GM19351 (cell line): ENCODE measurements at regions not wholly inside any gene's neighbourhood (a gene's known extent, or its start where the extent isn't known, plus 50 kb on each side); places are given as distances from the start of the nearest gene placed in this dataset.
"Not testable (repeated sequence)": the region's sequence is repeated elsewhere in the genome, so short reads cannot be mapped to it uniquely, and the experiment has no call there.

Experiments used
- ATAC-seq: cut with Tn5 transposase; IDR thresholded peaks from one replicate; pipeline ENCODE4 v1.9.1; 2021; ENCODE audit warnings: mild to moderate bottlenecking, moderate library complexity; ENCODE audit not compliant: unreplicated experiment

- ATAC-seq = no peak
These were observed 163.2 kb downstream of the DKK1 start for GRCh38 chr10:52477305-52477704.

- ATAC-seq = no peak
These were observed 165.5 kb downstream of the DKK1 start for GRCh38 chr10:52479567-52479966.

GRCh38 chr10:52481986-52482555 lies 168.0 kb downstream of the DKK1 start:
- ATAC-seq = no peak

- peak; percentile 94 for ATAC-seq
These were observed 169.5 kb downstream of the DKK1 start for GRCh38 chr10:52483587-52483986.

GRCh38 chr10:52484206-52485065 lies 170.4 kb downstream of the DKK1 start:
- ATAC-seq = no peak

- no peak for ATAC-seq
These were observed 171.4 kb downstream of the DKK1 start for GRCh38 chr10:52485462-52485861.

- ATAC-seq = no peak
These were observed 172.9 kb downstream of the DKK1 start for GRCh38 chr10:52486840-52487611.

GRCh38 chr10:52488606-52489485 lies 174.8 kb downstream of the DKK1 start:
- ATAC-seq = peak; percentile 39

GRCh38 chr10:52491246-52491995 lies 177.3 kb downstream of the DKK1 start:
- ATAC-seq = no peak

- ATAC-seq = no peak
These were observed 185.2 kb downstream of the DKK1 start for GRCh38 chr10:52499281-52499680.

- ATAC-seq = no peak
These were observed 186.4 kb downstream of the DKK1 start for GRCh38 chr10:52500476-52500875.

- ATAC-seq = no peak
These were observed 188.2 kb downstream of the DKK1 start for GRCh38 chr10:52502237-52502636.

GRCh38 chr10:52505341-52505740 lies 191.3 kb downstream of the DKK1 start:
- ATAC-seq = not testable (repeated sequence)

GRCh38 chr10:52514481-52514880 lies 200.4 kb downstream of the DKK1 start:
- ATAC-seq = no peak

GRCh38 chr10:52517012-52517411 lies 202.9 kb downstream of the DKK1 start:
- no peak for ATAC-seq

- ATAC-seq = no peak
These were observed 209.6 kb downstream of the DKK1 start for GRCh38 chr10:52523696-52524095.

GRCh38 chr10:52525761-52526160 lies 211.7 kb downstream of the DKK1 start:
- ATAC-seq = no peak

- ATAC-seq = no peak
These were observed 212.3 kb downstream of the DKK1 start for GRCh38 chr10:52526251-52526823.

- no peak for ATAC-seq
These were observed 218.7 kb downstream of the DKK1 start for GRCh38 chr10:52532650-52533290.
